ENCODE measurements at regions not wholly inside any gene's neighbourhood (a gene's known extent, or its start where the extent isn't known, plus 50 kb on each side); places are given as distances from the start of the nearest gene placed in this dataset.

- TF ChIP-seq CTCF (CRISPR knock-in tag; IDR thresholded peaks at IDR 0.05), result peak; percentile 11; the same call in 1 of the 2 replicates
- TF ChIP-seq ZNF292 (CRISPR knock-in tag; IDR thresholded peaks at IDR 0.05; ENCODE audit: borderline replicate concordance, low read depth), result peak; percentile 62; the same call in 1 of the 2 replicates
- 0 out of 2 replicates have a peak, but pooled peaks have one; percentile 45 for TF ChIP-seq ZNF235 (CRISPR knock-in tag; IDR thresholded peaks at IDR 0.05; ENCODE audit: borderline replicate concordance)
- TF ChIP-seq RXRB (CRISPR knock-in tag; IDR thresholded peaks at IDR 0.05; ENCODE audit: borderline replicate concordance), result peak; percentile 99
- TF ChIP-seq NKX3-1 (CRISPR knock-in tag; IDR thresholded peaks at IDR 0.05), result no peak
- TF ChIP-seq PAF1 (CRISPR knock-in tag; IDR thresholded peaks at IDR 0.05), result no peak
- peak; percentile 92 for TF ChIP-seq ZMYM3 (CRISPR knock-in tag; IDR thresholded peaks at IDR 0.05)
- TF ChIP-seq MAX (IDR thresholded peaks at IDR 0.05), result peak; percentile 81
- 0 out of 2 replicates have a peak, but pooled peaks have one; percentile 43 for TF ChIP-seq ZFP90 (CRISPR knock-in tag; IDR thresholded peaks at IDR 0.05; ENCODE audit: borderline replicate concordance)
- TF ChIP-seq JUNB (CRISPR knock-in tag; IDR thresholded peaks at IDR 0.05; ENCODE audit: borderline replicate concordance), result no peak
- no peak for TF ChIP-seq TOE1 (CRISPR knock-in tag; IDR thresholded peaks at IDR 0.05)
- TF ChIP-seq CSRNP2 (CRISPR knock-in tag; conservative IDR thresholded peaks at IDR 0.05; ENCODE audit: low read depth), result no peak
- 0 out of 2 replicates have a peak, but pooled peaks have one; percentile 44 for TF ChIP-seq ZNF800 (CRISPR knock-in tag; IDR thresholded peaks at IDR 0.05)
- TF ChIP-seq HNF1B (CRISPR knock-in tag; IDR thresholded peaks at IDR 0.05), result peak; percentile 86
- peak; percentile 87 for TF ChIP-seq ZBTB25 (CRISPR knock-in tag; IDR thresholded peaks at IDR 0.05)
- TF ChIP-seq FOXO1 (CRISPR knock-in tag; IDR thresholded peaks at IDR 0.05), result peak; percentile 82
Observed at GRCh38 chr20:19920381-19921138, 96.6 kb upstream of the NAA20 start (continued).

All from HepG2 (cell line).